Activated CD8-positive, alpha-beta memory T cell treated with anti-CD3 and anti-CD28 coated beads for 24 hours (primary cell): ENCODE measurements at regions not wholly inside any gene's neighbourhood (a gene's known extent, or its start where the extent isn't known, plus 50 kb on each side); places are given as distances from the start of the nearest gene placed in this dataset.

ENCODE experiments used
- DNase-seq: peaks from one replicate; pipeline ENCODE4 v3.0.0-alpha.2; 2020

DNA sequence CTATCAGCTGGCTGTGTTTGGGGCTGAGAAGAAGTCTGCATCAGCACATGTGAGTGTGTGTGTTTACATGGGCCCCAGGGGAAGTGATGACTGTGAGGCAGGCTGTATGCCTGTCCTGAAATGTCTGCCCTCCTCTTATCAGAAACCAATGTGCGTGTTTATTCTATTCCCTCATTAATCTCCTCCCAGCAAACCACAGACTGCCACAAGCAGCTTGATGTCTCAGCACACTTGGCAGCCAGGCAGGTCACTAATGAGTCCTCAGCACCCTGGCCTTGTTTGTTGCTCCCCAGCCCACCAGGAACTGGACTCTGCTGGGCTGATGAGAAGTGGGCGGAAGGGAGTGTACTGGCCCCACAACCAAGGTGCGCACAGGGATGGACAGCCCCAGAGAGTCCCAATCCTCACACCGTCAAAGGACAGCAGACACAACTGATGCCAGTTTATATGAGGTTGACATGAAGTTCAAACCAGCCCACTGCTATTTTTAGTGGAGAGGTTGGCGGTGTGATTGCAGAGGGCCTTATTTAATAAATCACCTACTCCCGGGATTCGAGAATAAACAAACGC, 225.8 kb downstream of the ETS1 start:
- DNase-seq, result no peak

DNA sequence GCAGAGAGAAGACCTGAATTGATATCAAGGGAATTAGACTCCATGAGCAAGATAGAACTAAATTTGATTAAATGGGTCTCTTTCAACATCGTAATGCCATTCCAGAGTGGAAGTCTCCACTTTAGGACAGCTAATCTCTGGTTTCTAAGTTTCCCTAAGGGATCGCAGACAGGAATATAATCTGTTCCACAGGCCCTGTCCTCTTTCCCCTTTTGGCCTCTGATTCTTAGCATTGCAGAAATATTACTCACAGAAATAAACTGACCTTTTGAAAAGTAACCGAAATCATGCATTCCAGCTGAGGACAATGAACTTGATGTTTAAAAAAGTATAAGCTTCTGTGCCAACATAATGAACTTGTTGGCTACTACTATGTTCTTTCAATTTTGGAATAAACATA, 227.8 kb downstream of the ETS1 start:
- DNase-seq, result no peak

DNA sequence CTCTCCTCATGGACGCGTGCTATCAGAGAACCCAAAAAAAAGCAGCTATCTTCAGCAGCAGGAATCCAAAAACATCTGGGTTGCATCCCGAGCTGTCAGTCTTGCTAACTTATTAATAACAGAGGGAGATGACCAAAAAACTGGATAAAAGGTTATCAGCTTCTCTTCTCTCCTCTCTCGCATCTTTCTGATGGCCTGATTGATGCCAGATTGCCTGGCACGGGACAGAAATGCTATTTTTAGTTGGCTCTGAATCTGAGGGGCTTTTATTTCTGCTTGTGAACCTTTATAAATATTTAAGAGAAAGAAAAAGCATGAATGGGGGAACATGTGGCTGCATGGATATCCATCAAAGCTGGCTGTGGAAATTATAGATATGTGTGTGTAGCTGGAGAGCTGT, 230.3 kb downstream of the ETS1 start:
- DNase-seq, result no peak

DNA sequence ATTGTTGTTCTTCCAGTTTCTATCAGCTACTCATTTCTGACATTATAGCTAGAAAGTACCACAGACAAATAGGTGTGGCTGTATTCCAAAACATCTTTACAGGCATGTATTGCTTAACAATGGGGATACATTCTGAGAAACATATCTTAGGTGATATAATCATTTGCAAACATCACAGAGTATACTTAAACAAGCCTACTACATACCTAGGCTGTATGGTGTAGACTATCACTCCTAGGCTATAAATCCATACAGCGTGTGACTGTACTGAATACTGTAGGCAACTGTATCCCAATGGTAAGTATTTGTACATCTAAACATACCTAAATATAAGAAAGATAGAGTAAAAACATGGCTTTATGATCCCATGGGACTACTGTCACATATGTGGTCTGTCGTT, 231.8 kb downstream of the ETS1 start:
- DNase-seq, result no peak

DNA sequence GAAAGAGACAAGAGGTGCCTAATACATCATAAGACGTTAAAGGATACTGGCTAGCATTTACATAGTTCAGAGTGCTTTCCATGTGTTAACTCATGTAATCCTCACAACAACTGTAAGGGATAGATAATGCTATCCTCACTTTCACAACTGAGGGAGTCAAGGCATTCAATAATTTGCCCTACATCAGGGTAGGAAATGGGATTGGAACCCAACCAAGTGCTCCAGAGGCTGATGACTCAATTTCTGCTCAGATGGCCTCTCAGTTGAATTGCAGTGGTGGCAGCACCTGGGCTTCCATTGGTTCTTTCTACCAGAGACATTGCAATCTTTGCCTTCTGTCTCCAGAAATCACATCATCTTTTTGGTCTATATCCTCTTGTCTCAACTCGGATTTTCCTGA, 232.9 kb downstream of the ETS1 start:
- DNase-seq, result no peak

DNA sequence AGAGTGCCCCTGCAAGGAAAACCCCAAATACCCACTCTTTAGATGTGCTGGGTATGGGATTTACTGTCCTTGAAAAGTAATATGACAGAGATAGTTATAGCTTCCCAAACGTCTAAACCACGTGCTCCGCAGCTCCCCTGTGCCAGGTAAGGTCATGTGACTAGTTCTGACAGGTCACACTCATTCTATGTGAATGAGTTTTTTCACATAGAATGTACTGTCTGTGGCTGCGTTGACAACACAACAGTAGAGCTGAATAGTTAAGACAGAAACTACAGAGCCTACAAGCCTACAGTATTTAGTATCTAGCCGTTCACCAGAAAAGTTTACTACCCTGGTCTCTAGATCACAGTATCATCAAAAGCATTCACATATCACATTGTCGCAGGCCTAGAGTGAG, 236.2 kb downstream of the ETS1 start:
- DNase-seq, result no peak

DNA sequence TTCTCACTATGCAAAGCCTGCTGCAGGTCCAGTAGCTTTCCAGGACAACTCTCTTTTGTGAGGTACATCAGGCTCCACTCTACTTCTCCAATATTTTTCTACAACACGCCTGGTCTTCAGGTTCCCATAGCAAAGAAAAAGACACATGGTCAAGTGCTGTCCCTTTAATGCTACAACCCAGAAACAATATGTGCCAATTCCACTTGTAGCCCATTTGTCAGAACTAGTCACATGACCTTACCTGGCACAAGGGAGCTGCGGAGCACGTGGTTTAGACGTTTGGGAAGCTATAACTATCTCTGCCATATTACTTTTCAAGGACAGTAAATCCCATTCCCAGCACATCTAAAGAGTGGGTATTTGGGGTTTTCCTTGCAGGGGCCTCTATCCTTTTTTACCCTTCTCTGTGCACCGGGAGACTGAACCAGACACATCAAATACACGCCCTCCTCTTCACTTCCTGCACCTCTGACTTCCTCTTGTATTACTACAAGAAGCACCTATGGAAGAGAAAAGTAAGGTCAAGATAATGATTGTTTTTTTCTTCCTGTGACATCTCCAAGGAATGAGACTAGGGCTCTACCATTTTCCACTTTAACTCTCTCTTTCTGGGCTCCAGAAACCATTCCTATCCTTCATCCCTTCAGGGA, 237.6 kb downstream of the ETS1 start:
- DNase-seq, result no peak

DNA sequence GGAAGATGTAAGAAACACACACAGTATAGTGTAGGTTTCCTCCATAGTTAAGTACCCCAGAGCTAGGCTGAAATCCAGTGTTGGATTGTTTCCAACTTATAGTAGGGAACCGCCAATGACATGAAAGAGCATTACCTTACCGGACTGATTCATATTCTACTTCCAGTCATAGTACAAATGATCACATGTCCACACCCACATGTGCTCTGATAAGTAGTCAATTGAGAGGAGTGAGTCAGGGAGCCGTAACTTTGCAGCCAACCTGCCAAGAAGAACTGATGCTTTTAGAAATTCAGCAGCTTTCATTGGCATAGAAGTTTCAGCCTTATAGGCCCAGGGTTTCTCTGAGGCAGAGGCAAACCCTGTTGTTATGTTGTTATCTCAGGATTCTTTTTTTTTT, 240.6 kb downstream of the ETS1 start:
- DNase-seq, result no peak

DNA sequence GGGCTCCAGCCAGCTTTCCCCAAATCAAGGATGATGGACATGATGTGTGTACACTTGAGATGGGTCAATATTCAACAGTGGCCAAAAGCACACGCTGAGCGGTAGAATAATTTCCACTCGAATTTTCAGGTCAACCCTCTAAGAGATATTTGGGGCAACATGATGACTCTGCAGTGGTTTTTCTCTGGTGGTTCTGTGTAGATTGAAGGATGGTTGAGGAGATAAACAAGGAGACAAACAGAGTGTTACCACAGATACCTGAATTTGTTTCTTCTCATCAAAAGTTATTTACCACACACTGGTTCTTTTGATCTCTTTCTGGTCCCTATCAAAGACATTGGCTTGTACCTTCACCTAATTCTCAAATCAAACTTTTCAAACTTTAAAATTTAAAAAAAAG, 242.0 kb downstream of the ETS1 start:
- no peak for DNase-seq

DNA sequence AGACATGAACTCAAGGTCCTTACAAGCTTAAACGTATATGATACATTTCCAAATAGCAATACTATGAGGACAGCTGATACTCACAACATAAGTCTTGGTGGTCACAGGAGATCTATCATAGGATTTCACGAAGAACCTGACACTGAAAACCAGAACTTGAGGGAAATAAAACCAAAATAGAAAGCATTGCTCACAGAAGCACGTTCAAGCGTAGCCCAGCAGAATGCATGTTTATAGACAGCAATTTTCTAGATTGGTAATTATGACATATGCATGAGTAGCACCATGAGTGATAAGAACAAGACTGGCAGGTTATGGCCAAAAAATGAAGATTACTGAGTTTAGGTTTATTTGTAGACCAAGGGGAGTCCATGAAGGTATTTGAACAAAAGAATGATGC, 243.5 kb downstream of the ETS1 start:
- DNase-seq, result no peak

DNA sequence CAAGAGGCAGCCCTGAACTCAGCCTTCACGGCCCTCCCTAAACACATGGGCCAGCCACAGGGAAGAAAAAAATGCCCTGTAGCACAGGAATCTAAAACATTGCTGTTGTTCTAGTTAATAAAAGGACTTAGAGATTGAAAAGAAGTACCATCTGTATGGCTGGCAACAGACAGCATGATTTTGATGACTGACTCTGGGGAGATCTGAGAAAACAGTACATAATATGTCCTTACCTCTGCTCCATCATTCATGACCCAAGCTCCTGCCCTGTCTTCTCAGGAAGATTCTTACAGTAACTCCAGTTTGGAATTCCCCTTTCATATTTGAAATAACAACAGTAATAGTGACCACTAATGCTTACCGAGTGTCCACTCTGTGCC, 244.2 kb downstream of the ETS1 start:
- DNase-seq, result no peak

DNA sequence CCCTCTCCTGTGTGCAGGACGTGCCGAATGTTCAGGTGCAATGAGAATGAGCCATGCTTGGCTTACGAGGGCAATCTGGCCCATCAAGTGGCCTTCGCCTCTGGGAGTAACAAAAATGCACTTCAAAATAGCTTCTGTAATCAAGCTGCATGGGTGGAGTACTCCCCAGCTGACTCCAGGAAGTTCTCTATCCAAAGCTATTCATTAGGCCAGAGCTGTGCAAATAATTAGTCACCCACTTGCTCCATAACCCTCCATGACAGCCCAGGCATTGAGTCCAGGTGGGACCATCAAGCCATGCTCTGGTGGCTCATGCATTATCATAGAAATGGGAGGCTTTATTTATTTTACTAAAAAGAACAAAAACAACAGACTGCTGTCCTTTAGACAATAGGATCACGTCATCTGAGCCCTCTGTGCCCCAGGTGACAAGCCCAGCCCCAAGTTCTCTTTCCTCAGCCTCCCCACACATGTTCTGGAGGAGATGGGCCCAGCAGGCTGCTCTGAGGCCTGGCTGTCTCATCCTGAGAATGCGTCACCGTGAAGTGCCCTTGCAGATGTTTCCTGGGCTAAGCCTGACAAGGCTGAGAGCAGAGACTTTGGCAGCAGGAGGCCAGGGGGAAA, 244.7 kb downstream of the ETS1 start:
- peak; percentile 74 for DNase-seq

DNA sequence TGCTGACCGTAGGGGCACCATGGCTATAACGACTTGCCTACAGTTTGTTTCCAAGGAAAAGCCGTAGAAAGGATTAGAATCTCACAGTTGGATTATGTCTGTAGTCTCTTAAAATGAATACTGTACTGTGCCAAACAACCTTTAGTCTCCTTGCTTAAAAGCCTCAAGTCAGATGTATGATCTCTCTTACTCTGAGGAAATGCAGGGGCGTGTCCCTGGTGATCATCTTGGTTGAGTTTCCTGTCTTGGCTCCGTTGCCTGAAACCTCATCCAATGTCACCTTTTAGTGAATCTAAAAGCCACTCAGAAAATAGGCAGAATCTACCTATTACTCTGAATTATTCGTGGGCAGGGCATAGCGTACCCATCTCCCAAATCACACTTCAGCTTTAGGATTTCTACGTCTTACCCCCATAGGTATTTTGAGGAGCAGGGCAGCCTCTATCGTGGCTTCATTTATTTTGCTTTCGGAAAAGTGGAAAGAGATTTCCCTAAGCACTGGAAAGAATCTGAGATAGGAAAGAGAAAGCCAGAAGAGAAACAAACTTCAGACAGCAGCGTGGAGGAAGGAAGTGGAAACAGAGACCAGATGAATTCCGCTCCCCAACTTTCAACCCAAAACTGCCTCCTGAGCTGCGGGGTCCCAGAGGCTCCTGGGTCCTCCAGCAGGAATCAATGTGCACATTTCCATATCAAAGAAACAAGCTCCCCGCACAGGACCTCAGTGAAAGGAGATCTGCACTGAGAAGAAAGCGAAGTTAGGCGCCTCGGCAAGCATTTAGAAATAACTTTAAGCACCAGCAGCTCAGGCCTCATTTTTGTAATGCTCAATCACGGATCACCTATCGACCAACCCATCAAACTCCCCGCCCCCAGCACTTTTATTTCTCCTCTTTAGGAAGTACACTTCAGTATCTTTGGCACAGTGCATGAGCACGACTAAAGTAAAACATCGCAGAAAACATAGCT, 245.8 kb downstream of the ETS1 start:
- no peak for DNase-seq

DNA sequence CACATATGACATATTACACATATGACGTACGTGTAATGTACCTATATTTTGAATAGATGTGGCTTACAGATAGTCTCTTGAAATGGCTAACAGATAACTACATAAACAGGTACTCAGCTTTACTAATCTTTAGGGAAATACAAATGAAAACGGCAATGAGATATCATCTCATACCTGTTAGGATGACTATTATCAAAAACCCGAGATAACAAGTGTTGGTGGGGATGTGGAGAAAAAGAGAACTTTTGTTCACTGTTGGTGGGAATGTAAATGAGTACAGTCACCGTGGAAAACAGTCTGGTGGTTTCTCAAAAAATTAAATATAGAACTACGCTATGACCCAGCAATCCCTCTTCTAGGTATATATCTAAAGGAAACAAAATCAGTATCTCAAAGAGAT, 247.6 kb downstream of the ETS1 start:
- no peak for DNase-seq

DNA sequence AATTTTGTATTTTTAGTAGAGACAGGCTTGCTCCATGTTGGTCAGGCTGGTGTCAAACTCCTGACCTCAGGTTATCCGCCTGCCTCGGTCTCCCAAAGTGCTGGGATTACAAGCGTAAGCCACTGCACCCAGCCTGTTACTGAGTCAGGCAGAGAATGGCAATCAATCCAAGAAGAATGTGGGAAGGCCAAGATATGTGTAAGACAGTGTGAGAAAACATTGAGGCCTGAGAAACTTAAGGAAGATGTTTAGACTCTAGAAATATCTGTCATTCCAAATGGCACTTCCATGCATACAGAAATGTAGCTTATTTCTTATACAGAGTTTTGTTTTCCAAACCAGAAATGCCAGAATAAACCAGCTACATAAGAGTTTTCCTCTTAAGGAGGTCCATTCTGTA, 248.5 kb downstream of the ETS1 start:
- DNase-seq, result no peak

DNA sequence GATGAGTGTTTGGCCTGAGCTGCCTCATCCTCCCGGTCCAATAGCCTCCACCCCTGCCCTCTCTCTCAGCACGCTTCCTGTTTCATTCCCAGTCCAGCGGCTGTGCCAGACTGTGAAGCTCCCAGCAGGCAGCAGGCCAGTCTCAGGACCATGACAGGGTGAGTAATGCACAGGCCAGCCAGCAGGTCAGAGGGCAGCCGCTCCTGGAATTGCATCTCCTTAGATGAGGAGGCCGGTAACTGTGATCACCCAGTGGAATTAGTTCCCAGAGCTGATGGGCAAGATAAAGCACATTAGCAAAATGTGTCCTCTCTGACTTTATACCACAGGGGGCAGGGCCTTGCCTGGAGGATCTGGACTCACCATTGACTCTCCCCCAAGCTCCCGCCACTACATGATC, 251.2 kb downstream of the ETS1 start:
- no peak for DNase-seq

DNA sequence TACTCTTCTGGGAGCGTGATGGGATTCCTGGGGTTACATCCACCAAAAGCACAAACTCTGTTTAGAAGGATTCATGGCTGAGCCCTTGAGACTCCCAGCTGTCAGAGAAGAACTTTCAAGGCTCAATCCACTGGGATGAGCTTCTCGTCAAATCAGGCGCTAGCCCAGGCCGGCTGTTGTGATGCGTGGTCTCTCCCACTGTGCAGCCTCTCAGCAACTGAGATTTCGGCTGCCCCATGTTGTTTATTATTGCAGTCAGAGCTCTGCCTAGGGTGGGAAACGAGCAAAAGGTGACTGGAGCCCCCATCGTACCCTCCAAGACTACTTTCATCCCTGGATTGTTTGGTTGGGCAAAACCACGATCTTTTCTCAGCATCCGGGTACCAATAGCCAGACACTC, 251.6 kb downstream of the ETS1 start:
- DNase-seq, result no peak

DNA sequence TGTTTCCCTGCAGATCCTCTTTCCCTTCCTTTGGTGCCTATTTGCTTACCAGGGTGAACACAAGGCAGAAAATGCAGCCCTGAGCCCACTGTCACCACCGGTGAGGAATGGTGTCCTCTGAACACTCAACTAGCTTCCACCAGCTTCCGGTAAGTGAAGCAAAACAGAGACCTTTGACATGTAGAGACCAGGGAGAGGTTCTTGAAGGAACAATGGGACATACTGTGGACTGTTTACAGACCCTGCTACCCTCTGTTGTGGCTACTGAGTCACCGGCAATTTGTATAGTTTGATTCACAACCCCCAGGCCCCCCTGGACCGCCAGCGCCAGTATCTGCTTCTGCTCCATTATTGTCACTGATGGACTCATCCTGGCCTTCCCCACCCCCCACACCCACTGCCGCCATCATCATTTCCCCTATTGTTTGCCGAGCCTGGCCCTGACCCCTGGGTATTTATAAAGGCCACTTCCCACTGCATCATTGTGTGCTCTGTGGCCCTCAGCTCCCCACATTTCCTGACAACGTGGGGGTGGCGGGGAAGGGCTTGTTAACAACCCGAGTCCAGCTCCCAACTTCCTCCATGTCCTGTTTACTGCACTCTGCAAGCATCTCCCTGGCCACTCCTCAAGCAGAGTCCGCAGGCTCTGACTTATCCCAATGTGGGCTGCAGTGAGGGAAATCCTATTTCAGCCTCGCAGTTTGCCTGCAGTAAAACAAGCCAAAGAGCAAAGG, 252.9 kb downstream of the ETS1 start:
- no peak for DNase-seq

DNA sequence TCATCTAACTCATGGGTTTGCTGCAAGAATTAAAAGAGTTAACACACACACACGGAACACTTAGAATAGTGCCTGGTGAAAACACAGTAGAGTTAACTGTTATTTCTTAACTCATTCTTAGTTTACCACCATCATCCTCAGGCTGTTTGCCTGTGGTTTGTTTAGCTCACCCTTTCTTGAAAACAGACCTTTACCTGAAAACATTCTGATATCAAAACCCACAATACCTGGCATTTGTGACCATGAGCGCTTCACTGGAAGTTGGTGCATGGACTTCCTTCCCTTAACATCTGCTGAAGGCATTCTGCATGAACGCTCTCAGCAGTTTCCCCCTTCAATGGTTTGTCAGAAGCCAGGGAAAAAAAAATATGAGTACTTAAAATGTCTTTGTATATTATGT, 256.0 kb downstream of the ETS1 start:
- DNase-seq, result no peak

DNA sequence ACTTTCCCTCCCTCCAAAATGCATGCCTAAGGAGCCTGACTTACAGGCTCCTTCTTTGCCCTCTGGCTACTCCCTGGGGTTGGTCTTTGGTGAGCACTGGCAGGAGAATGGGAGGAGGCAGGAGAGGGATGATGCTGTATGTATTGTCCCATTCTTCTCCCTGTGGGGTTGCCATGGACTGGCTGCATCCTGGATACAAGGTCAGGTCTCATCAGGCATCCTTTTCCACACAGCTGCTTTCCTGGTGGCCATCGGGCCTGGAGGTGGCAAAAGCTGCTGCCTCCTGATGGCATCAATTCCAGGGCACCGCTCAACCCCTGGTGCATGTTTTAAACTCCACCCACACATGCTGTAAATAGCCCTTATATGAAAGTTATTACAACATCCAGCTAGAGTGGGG, 257.2 kb downstream of the ETS1 start:
- DNase-seq, result no peak

DNA sequence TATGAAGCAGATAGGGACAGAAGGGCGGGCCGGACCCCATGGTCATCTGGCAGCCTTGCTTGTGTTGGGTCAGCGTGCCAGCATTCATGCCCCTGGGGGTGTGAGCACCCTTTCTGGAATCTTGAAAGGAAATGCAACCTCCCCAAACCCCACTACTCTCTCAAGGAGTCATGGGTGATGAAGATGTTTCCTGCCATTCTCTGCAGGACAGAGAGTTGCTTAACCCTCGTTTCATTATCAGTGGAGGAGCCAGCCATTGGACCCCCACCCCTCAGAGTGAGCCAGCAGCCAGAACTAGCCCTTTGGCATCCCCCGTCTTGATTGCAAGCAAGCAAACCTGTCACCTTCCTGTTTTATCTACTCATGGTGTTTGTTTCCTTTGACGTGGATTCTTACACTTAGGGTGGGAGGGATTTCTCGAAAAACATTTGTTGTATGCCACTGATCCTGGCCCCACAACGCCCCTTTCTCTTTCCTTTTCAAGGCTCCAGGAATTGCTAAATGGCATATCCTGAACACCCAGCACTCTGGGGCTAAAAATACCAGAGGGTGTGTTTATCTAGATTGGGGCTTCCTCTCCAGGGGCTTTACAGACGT, 258.3 kb downstream of the ETS1 start:
- peak; percentile 63 for DNase-seq

DNA sequence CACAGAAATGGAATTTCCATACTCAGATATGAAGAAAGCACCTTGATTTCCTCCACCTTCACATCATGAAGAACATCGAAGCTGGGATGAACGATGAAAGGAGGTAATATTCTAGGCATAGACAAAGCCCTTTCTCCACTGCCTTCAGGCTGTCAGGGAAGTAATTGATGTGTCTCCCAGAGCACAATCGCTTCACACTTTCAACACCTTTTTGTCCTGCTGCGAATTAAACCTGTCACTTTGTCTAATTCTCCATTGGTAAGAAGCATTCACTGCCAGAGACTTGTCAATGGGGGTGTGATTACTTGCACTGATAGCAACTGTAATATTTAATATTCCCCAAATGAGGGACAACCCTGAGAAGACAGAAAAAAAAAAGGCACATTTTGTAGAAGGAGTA, 260.1 kb downstream of the ETS1 start:
- no peak for DNase-seq

DNA sequence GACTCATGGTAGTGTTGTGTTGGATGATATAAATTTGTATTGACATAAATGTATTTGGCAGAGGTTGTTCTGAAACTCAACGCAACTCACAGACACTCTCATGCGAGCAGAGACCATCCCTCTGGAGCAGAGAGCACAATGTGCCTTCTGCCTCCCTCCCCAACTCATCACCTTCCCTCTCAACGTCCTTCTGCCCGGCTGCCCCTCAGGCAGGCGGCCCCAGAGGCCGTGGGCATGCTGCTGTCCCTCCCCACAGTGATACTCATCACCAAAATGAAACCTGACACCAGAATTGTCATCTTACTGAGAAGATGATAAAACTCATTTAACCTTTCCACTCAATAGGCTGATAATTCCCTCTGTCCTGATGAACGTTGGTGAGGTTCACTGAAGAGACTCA, 260.6 kb downstream of the ETS1 start:
- DNase-seq, result peak; percentile 65
